Right kidney (tissue), 1 donor: ENCODE measurements at regions not wholly inside any gene's neighbourhood (a gene's known extent, or its start where the extent isn't known, plus 50 kb on each side); places are given as distances from the start of the nearest gene placed in this dataset.

Source experiments
- DNase-seq: peaks from one replicate; pipeline ENCODE4 v3.0.0-alpha.2; 2016

DNA sequence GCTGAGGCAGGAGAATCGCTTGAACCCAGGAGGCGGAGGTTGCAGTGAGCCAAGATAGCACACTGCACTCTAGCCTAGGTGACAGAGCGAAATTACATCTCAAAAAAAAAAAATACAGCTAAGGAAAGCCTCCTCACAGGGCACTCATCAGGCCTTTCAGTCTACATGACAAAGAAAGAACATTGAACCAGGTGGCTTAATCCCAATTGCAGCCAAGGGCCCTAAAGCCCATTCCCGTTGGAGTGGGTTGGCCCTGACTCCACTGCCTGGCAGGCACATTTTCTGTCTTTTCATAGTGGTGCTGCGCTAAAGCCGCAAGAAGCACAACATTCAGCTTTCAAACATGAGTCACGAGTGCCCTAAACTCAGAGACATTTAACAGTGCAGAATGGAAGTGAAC lies 372.5 kb downstream of the RNF144A start:
- DNase-seq = no peak

DNA sequence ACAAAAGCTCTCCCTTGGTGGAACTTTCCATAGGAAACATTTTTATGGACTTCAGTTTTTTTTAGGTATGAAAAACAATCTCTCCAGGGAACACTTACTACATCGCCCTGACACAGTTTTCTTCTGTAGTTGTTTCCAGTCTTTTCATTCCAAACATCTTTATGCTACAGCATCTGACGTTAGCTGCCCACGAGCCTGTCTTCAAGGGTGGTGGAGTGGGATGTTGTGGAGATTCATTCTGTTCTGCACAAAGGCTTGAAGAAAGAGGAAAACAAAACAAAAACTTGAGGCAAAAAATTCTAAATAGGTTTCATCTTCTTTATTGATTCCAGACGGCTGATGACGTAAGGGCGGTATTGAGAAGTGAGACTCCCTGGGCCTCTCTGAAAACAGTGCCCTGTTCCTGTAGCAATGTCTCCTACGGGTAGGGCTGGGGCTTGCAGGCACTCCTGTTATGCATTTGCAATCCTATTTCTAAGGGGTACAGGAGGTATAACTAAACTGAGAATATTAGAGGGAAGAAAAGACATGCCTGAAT lies 375.0 kb downstream of the RNF144A start:
- DNase-seq = no peak

- DNase-seq = no peak
Observed at GRCh38 chr2:7309582-7309981, 392.4 kb downstream of the RNF144A start.

DNA sequence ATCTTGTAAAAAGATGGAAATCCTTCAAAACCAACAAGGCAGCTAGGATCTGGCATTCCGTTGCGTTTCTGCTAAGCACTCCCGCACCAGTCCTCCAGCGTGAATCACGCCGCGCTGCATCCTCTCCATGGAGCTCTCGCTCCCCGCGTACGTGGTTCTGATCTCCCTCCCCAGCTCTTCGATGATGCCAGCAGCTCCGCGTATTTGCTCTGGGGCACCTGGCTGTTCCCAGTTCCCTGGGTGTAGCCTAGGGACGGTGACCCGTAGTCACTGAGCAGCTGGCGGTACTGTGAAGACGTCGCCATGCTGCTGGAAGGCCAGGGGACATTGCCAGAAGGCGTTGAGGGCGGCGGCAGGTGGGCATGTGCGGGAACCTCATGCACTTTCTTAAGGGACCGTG lies 407.5 kb downstream of the RNF144A start:
- no peak for DNase-seq

DNA sequence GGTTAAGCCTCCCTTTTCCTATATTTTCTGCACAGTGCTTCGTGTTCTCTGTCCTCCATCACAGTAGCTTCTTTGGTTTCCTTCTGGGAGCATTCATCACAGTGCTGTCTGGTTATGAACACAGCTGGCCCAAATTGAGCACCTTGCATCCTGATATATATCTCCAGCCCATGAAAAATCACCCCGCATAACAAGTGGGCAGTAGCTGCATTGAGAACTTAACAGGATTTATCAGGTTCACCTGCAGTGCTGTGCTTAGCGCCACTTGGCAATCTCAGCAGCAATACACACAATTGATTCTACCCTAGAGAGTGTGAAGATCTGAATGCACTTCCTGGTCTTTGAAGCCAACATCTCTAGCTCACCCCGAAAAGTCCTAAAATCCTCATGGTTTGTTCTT lies 408.0 kb downstream of the RNF144A start:
- no peak for DNase-seq

- no peak for DNase-seq
Observed at GRCh38 chr2:7329465-7329864, 412.3 kb downstream of the RNF144A start.

- DNase-seq = no peak
Observed at GRCh38 chr2:7333189-7333765, 416.1 kb downstream of the RNF144A start.

- no peak for DNase-seq
Observed at GRCh38 chr2:7333960-7334493, 416.8 kb downstream of the RNF144A start.

- no peak for DNase-seq
Observed at GRCh38 chr2:7338961-7339360, 421.7 kb downstream of the RNF144A start.

DNA sequence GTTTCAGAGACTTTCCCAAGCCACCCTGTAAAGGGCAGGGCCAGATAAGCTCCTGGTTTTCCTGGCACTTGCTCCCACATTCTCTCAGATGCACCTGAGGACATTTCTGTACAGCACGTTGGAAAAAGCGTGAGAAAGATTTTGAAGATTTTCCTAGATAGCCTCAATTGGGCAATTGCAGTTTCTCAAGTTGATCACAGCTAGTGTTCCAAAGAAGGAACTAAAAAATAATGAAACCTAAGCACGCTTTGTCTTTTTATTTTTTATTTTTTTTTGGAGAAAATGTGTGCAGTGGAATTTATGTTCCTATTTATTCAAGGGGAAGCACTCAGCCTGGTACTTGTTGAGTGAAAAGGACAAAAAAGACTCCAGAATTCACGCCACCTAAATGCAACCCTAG lies 429.1 kb downstream of the RNF144A start:
- no peak for DNase-seq

- no peak for DNase-seq
Observed at GRCh38 chr2:7348761-7349160, 431.5 kb downstream of the RNF144A start.

DNA sequence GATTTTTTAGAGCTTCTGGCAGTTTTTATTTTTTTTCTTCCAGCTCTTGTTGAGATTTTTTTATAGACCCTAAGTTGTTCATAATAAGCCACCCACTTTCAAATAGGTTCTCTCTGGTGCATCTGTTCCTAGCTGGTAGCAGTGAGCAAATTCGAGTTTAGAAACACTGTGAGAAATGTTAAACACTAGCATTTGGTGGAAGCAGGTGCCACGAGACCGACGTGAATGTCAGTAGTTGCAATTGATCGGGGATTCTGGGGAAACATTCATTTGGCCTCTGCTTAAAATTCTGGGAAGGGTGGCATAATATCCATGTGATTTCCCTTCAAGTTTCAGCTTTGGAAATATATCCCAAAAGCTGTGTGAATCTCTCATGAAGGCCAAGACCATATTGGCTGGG lies 435.0 kb downstream of the RNF144A start:
- DNase-seq = no peak

DNA sequence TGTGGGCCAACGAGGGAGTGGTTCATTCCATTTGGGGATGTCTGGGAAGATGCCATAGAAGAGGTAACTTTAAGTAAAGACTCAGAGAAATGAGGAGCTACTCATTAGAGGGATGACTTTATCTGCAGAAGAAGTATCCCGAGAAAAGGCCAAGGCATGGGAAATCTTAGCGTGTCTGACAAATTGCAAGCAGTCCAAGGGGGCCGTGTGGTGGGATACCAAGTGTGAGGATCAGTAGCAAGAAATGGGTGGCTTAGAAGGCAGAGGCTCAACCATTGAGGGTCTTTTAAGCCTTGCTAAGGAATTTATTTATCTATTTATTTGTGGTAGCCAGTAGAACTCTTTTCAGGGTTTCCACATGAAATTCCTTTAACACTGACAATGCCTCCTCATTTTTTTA lies 436.4 kb downstream of the RNF144A start:
- DNase-seq = no peak

GRCh38 chr2:7355781-7356180 lies 438.6 kb downstream of the RNF144A start:
- DNase-seq = no peak

- DNase-seq = peak; percentile 12
Observed at GRCh38 chr2:7356909-7357584, 439.8 kb downstream of the RNF144A start.

- DNase-seq = no peak
Observed at GRCh38 chr2:7357993-7358392, 440.8 kb downstream of the RNF144A start.

- no peak for DNase-seq
Observed at GRCh38 chr2:7358865-7359447, 441.7 kb downstream of the RNF144A start.

DNA sequence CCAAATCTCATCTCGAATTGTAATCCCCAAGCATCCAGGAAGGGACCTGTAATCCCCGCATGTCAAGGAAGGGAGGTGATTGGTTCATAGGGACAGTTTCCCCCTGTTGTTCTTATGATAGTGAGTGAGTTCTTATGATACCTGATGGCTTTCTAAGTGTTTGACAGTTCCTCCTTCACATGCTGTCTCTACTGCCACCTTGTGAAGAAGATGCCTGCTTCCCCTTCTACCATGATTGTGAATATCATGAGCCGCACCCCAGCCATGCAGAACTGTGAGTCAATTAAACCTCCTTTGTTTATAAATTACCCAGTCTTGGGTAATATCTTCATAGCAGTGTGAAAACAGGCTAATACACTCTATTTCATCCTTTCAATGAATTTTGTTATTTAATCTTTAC lies 446.7 kb downstream of the RNF144A start:
- no peak for DNase-seq

DNA sequence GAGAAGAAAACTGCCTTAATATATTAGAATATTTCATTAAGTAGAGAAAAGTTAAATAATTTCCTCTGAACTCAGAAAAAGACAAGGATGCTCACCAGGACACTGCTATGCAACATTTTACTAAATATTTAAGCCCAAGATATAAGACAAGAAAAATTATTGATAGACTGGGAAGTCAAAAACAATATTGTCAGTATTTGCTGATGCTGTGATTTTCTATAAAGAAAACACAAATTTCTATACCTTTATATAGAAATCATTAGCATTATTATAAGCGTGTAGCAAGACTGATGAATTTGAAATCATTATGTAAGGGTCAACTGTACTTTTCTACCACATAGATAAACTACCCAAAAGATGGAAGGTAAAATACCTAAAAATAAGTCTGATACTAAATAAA lies 451.0 kb downstream of the RNF144A start:
- no peak for DNase-seq

- no peak for DNase-seq
Observed at GRCh38 chr2:7373156-7373555, 455.9 kb downstream of the RNF144A start.

DNA sequence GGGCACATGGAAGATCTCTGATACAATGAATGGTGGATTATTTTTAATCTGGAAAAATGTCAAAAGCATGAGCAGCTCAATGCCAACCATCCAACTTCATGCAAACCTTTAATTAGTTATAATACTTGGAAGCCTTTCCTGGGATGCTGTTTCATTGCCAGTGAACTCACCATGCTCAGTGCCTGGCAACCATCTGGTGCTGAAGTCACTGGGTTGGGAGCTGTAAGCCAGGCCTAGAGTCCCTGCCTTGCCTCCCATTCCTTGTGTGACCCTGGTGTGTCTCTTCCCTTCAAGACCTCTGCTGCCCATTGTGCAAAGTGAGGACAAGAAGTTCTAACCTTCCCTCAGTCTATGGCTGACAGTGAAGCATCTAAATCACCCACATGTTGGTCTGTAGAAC lies 458.7 kb downstream of the RNF144A start:
- DNase-seq = no peak

DNA sequence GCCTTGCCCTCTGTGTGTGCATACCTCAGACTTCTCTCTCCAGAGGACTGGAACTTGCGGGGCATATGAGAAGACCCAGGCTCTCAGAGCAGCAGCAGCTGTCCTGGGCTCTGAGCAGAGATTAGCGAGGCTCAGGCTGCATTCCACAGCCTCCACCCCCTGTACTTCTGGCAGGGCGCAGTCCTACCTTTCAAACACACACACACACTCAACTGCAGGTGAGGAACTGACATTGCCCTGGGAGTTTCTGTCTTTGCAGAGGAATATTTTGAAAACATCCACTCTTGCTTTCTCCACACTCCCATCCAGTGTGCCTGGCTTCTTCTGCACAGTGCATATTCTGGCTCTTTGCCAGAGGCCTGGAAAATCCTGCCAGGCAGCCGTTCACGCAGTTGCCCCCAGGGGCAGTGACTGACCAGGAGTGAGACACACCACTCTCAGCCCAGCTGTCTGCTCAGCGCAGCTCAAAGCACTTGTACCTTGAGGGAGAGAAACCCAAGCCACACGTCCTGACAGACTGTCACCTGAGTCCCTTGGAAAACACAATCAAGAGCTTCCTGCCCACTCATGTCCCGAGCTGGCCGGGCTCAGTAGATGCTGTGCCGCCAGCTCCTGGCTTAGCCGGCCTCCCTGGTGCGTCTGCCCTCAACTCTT lies 460.8 kb downstream of the RNF144A start:
- DNase-seq = peak; percentile 49

- DNase-seq = no peak
Observed at GRCh38 chr2:7378591-7378990, 461.4 kb downstream of the RNF144A start.
